ENCODE measurements at regions not wholly inside any gene's neighbourhood (a gene's known extent, or its start where the extent isn't known, plus 50 kb on each side); places are given as distances from the start of the nearest gene placed in this dataset.

DNA sequence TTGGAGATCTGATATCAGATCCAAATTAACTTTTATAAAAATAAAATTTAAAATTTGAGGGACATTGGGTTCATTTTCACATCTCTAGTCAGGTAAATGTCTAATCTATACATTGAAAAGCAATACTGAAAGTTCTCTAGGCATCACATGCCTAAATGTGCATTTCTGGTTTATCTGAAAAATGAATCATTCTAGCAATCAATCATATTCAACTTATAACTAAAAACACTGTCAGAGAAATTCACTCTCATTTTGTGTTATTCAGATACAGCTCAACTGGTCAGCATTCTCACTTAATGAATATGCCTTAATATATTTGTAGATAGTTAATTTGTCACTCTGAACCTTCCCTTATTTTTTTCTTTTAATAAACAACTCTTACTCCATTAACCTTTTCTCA lies 243.2 kb downstream of the CASP12 start:
- no peak for DNase-seq (ENCODE audit: low read depth in 2 of 2)

DNA sequence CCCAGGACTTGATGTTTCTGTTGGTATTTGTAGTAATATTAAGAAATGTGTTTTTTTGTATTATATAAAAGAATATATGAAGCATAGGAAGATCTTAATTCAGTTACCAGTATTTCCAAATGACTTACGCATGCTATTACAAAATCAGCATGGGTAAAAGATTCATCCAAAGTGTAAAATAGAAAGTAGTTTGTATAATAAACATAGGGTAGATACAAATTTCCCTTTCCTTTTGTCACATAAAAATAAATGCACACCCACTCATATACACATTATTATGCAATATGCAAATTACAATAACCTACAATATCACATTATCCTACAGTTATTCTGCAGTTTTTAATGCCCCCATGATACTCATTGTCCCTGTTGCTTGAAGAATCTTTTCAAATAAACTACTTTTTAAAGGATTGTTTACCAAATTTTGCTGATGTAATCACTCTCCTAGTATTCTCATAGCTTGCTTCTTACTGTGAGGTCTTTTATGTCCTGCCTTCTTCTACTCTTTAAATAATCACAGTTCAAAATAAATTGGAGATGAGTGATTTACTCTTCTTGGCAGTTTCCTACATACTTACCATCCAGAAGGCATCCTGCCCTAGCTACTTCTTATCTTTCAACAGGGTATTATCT lies 244.0 kb downstream of the CASP12 start:
- no peak for DNase-seq (ENCODE audit: low read depth in 2 of 2)

DNA sequence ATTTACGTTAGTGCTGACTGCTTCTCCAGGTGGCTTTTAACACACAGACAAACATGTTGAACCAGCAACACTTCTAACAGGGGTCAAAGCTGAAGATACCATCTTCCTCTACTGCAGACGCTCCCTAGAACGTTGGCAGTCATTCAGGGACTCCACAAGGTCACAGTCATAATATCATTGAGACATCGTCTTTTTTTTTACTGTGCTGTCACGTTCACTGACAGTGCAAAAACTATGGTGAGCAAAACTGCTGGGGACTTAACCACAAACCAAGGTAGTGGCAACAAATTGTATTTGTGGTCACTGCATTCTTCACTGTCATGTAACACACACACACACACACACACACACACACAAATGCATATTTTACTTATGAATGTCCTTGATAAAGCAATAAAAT lies 244.9 kb downstream of the CASP12 start:
- no peak for DNase-seq (ENCODE audit: low read depth in 2 of 2)

DNA sequence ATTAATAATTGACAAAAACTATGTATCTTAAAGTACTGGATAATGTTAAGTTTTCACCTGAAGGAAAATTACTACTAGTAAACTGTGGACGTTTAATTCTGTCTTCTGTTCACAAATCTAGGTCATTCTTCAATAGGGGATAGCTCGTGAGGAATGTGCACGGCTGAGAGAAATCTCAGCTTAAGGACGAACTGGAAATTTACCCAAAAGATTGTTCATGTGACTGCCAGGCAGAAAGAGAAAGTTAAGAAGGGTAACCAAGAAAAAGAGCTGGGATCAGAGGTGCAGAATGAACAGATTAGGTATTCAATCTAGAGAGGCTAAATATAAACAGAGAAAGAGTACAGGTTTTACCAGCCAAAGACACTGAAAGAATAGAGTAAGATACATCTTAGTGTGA lies 245.3 kb downstream of the CASP12 start:
- DNase-seq (ENCODE audit: low read depth in 2 of 2): no peak

DNA sequence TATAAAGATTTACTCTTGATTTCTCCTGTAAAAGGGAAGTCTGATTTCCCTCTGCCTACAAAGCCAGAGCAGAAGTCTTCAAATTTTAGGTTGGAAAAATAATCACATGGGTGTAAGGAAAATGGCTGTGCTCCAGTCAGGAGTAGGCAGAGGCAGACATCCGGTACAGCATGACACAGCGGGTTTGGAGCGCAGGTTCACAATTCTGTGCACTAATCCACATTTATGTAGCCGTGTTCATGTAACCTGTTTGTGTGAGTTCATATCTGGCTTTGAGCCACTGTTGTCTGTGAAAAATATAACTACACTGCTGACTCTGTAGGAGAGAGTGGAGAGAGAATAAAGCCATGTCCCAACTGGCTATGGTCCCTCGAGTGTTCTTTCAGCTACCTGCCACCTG lies 248.0 kb downstream of the CASP12 start:
- no peak for DNase-seq (ENCODE audit: low read depth in 2 of 2)

DNA sequence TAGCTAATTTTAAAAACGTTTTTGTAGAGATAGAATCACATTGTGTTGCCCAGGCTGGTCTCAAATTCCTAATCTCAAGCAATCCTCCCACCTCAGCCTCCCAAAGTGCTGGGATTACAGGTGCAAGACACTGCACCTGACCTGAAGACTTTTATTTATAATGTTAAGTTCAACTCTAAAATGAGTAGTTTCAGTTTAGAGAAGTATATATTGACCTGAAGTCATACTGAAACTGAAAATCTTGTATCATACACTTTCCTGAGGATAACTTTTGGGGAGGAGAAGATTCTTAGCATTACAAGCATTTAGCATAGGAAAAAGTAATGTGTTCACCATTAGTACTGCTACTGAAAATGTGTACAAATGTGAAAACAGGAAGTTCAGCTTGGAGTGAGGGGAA lies 249.3 kb downstream of the CASP12 start:
- DNase-seq (ENCODE audit: low read depth in 2 of 2): no peak

DNA sequence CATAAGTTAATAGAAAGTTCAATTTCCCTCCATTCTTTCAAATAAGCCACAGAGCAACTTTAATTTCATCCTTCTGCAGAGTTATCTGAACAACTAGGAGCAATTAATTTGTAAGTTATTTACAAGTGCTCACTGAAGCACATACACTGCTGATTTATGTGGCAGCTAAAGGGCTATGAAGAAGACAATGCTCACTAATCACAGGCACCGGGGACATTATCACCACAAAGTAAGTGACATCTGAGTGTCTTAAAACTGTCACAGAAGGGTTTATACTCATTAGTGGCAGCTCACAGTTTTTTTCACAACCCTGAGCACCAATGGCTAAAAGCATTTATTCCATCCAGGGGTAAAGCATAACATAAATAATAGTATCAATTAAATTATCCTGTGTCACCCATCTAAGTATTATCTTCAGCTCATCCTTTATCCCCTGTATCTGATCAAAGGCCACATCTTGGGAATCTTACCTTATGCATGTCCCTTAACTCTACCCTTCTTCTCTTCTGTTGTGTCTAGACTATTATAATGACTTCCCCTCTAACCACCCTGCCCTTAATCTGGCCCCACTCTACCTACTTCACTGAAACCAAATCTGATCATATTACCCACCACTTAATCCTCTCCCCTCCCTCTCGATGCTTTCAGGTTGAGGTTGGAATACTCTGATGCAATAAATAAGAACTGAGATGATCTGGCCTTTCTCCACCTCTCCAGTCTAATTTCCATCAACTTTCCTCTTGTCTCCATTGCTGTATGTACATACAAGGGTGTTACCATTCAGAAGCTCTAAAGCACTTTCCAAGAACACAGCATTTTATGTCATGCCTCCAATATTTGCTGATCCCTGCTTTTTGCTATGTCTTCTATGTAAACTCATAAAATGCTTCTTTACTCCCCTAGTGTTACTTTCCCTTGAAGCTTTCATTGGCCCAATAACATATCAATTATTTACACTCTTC lies 252.7 kb downstream of the CASP12 start:
- DNase-seq (ENCODE audit: low read depth in 2 of 2): no peak

DNA sequence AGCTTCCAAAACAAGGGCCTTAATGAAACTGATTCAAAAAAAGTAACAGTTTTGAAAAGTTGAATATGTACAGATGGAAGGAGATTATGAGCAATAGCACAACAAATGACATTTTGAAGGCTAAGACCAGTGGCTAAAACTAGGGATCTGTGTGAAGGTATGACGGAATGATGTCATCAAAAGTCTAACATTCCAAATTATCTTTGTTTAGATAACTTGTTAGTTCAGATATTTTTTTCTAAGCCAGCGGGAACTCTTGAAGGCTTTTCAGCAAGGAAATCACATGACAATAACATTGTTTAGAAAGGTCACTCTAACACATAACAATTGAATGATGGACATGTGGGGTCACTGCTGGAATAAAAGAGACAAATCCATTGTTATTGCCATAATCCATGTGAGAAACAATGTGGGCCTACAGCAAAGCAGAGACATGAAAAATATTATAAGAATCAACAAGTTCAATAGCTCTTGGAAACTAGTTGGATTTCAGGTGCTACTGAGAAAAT lies 260.5 kb downstream of the CASP12 start:
- DNase-seq (ENCODE audit: low read depth in 2 of 2): no peak

DNA sequence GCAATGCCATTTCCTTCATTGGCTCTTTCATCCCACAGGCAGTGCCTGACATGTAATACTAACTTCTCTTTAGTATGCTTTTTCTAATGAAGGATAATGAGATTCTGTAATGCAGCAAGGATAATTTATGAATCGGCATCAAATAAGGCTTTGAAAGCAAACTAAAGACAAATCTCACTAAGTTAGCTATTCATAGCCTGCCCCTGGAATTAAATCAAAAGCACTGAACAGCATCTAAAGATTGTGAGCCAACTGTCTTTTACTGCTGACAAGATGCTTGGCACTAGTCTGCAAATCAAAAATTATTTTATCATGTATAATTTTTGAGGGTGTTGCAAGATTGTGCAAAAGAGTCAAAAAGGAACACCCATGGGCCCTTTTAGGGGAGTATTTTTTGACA lies 265.0 kb downstream of the CASP12 start:
- no peak for DNase-seq (ENCODE audit: low read depth in 2 of 2)

DNA sequence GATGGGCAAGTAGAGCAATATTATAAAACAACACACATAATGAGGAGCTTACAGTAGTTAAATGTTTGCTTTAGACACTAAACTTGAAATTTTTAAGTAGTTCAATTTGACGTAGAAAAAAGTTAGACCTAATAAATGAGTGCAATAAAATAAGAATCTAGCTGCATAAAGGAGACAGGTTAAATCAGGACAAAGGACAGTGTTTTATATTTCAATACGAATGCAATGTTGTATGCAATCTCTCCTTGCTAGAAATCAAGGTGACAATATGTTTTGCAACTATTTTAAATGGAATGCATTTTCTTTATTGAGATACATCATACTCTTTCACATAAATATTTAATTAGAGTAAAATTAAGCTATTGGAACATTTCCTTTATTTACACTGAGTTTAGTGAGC lies 267.9 kb downstream of the CASP12 start:
- no peak for DNase-seq (ENCODE audit: low read depth in 2 of 2)

DNA sequence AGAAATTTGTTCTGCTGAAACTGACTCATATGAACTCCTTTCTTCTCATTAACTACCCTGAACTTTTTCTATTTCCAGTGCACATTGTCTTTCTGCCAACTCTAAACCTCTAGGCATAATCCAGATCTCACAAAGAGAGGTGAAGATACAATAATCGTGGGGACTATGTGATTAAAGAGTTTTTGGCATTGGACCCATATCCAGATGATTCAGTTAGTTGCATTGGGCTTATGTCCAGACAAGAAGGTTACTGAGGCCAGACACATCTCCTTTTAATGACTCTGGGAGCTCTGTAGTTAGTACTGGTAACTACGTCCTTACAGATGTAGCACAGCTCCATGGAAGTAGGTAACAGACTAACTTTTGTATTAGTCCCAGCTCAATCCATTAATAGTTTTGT lies 273.0 kb downstream of the CASP12 start:
- DNase-seq (ENCODE audit: low read depth in 2 of 2): no peak

DNA sequence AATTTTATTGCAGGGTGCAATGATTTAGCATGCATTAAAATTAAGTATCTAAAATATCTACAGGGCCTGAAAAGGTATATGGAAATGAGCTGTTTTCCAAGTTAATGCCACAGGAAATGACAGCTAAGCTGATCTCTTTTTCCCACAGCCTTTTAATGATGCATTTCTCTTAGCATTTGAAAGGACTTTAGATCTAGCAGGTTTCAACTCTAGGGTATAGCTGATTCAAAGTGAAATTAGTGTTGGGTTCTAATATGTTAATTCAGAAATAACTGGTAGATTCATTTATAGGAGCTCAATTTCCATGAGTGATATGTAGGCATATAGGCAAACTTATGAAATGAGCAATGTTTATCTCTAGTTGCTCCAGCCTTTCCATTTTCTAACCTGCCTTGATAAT lies 274.2 kb downstream of the CASP12 start:
- no peak for DNase-seq (ENCODE audit: low read depth in 2 of 2)

DNA sequence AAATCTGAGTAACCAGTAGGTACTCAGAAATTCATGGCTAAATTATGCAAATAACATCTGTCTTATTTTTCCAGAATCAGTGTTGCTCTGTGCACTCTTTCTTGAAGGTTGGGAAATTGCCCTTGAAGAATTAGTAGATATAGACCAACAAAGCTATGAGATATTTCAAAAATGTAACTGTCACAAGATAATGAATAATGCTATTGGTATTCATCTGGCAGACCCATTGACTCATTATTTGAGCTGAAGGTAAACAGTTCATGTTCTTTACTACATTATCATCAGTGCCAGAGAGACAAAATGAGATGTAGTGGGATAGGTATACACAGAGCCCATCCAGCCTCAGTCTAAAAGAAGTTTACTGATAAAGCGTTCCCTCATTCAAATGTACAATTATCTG lies 274.7 kb downstream of the CASP12 start:
- DNase-seq (ENCODE audit: low read depth in 2 of 2): no peak

DNA sequence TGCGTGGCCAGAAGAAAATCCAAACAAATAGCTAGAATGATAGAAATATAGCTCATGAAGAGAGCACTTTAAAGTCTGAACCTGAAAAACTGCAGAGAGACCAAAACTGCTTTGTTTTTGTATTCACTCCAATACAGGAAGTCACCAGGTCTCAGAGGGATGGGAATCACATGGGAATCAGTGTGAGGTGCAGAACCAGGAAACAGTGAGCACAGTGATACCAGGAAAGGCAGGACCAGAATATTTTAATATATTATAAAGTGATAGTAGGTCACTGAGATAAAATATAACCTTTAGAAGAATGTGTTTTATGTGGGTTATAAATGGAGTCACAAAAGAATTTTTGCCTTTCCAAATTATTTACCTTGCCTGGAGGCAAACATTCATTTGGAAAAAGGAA lies 277.3 kb downstream of the CASP12 start:
- no peak for DNase-seq (ENCODE audit: low read depth in 2 of 2)

DNA sequence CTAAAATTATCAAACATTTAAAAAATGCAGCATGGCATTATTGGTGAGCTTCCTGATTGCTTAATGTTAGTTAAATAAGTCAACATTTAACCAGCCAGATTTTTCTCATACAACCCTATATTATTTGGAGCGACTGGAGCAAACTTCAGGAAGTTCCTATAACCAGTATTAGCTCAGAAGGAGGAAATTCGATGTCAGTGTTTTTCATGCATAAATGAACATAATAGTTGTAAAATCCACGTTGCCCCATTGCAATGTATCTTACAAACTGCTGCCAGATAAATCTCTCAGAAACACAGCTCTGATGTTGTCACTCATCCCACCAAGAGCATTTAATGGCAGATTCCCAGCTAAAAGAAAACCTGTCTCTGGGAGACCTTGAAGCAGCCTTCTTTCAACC lies 278.5 kb downstream of the CASP12 start:
- DNase-seq (ENCODE audit: low read depth in 2 of 2): no peak

DNA sequence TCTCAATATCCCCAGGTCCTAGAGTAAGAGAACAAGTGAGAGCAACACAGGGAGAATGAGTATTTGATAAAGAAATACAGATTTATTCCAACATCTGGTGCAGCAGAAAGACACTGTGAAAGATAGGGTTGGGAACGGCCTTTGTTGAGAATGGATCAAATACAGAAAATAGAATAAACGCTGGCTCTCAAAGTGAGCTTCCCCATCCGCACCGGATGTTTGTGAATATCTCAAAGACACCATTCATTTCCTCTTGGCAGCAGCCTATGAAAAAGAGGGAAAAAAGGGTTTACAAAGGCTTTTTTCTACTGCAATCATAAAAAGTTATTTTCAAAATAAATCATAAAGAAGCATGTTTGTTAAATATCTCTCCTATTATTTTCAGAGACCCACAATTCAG lies 279.3 kb downstream of the CASP12 start:
- DNase-seq (ENCODE audit: low read depth in 2 of 2): no peak

DNA sequence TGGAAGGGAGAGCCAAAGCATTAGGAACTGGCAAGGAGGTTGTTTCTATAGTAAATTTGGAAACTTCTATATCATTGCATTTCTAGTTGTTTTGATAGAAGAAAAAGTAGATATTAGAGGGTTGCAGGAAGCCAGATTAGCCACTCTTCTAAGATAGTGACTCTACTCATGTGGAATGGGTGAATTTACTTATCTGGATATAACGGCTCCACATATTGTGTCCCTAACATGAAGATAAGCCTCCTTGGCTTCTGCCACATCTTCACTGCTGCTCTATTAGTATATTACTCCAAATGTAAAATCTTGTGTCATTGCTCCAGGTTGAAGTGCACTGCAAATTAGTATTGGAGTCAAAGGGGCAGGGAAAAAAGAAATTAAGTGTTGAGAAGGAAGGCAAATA lies 283.3 kb downstream of the CASP12 start:
- no peak for DNase-seq (ENCODE audit: low read depth in 2 of 2)

DNA sequence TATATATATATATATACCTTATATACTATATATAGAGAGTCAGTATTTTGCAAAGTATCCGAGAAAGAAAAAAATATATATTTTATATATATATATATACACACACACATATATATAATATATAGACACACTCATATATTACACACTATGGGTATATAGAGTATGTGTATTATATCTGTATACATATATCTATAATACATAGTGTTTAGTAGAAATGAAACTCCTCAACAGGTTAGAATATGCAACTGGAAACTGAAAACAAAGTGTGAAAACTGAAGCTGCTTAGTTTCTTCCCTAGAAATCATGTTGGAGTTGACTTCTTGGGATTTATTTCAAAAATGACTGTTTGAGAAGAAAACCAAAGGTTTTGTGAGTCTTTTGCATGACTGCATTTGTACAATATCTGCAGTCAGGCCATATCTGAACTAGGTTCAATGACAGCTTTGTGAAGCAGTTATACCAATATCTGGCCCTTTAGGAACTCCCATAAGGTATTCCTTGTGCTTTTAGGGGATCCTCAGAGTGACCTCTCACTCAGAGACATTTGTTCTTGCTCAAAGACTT lies 284.1 kb downstream of the CASP12 start:
- no peak for DNase-seq (ENCODE audit: low read depth in 2 of 2)

DNA sequence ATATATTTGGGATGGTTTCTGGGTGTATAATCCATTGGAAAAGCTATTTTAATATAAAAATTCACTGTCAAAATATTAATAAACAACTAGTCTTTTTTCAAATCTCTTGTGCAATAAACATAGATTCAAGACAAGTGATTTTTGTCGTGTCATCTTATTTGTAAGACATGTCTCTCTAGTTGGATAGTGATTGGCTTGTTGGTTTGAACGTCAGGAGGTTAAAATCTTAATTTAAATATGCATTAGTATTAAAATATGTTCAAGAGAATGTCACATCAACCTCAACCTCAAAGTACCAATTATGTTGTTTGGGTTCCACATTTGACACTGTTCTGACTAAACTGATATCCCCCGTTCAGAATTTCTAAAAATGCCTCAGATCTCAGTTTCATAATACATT lies 287.6 kb downstream of the CASP12 start:
- DNase-seq (ENCODE audit: low read depth in 2 of 2): no peak

DNA sequence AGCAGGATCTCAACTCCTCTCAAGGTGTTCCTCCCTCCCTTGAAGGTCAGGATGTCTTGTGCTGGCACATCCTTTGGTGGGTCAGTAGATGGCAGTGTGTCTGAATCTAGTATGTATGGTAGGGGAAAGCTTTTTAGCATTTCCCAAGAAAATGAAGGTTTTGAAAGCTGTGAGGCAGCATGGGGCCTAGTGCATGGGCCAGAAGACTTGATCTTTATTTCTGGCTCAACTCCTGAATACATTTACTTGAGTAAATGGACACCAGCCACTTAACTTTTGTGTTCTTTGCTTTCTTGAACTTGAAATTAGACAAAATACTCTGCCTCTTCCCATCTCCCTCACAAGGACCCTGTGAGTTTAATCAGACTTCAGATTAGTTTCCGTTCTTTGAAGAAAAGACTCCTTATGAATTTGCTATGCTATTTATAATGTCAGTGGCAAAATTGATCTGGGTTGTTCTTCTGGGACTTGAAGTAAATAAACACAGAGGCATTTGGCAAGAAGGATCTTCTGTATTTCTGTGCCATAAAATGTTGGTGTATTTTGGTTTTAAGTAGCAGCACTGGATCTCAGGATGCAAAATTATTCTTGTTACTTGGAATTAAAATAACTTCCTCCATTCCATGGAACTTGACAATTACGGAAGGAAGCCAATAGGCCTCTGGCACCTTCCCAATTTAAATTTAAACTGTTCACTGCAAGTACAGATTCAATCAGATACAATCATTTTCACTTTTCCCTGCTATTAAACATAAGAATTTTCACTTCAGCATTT lies 288.8 kb downstream of the CASP12 start:
- DNase-seq (ENCODE audit: low read depth in 2 of 2): no peak

DNA sequence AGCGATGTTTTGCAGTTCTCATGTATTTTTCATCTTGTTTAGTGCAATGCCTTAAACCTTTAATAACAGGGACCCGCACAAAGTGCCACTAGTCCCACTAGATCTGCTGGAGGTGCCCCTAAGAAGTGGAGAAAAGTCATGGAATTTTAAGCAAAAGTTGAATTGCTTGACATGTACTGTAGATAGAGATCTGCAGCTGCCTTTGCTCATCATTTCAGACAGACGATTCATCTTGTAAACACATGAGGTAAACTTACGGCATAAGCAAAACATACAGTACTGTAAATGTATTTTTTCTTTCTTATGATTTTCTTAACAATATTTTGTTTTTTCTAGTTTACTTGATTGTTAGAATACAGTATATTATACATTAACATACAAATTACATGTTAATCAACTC lies 295.6 kb downstream of the CASP12 start:
- DNase-seq (ENCODE audit: low read depth in 2 of 2): no peak

Measured in stimulated activated CD8-positive, alpha-beta memory T cell treated with anti-CD3 and anti-CD28 coated beads, Interleukin-15, amount 100 ng/mL, for 48 hours (primary cell).